H9 (cell line): ENCODE measurements at regions not wholly inside any gene's neighbourhood (a gene's known extent, or its start where the extent isn't known, plus 50 kb on each side); places are given as distances from the start of the nearest gene placed in this dataset.
A peak's percentile ranks its signal among the peaks of the same experiment; 100 is the strongest.

Experiments used
- DNase-seq: peaks from one replicate; pipeline ENCODE4 v3.0.0-alpha.2; 2017
- H2AFZ ChIP-seq: one replicate; pipeline ENCODE4 v1.6.1; 2013; ENCODE audit warnings: mild to moderate bottlenecking, low read length, control low read depth, moderate library complexity
- H2AK5ac ChIP-seq: 2 replicates; pipeline ENCODE4 v1.6.1; 2013; ENCODE audit warnings: low read length, control low read depth, mixed read lengths; ENCODE audit not compliant: insufficient read length
- H2BK120ac ChIP-seq: one replicate; pipeline ENCODE4 v1.6.1; 2013; ENCODE audit warnings: low read depth, mild to moderate bottlenecking, low read length, control low read depth, inconsistent platforms; ENCODE audit not compliant: poor library complexity, severe bottlenecking
- H2BK12ac ChIP-seq: 2 replicates; pipeline ENCODE4 v1.6.1; 2013; ENCODE audit warnings: low read length, control low read depth, mixed read lengths, low read depth; ENCODE audit not compliant: insufficient read length
- H2BK15ac ChIP-seq: 2 replicates; pipeline ENCODE4 v1.6.1; 2013; ENCODE audit warnings: low read depth, low read length, control low read depth
- H2BK20ac ChIP-seq: one replicate; pipeline ENCODE4 v1.6.1; 2013; ENCODE audit warnings: low read depth, mild to moderate bottlenecking, low read length, control low read depth, inconsistent platforms; ENCODE audit not compliant: poor library complexity, severe bottlenecking
- H2BK5ac ChIP-seq: 2 replicates; pipeline ENCODE4 v1.6.1; 2013; ENCODE audit warnings: low read length, control low read depth, mixed read lengths; ENCODE audit not compliant: insufficient read length
- H3K14ac ChIP-seq: 2 replicates; pipeline ENCODE4 v1.6.1; 2013; ENCODE audit warnings: low read length, control low read depth; ENCODE audit not compliant: insufficient read depth
- H3K18ac ChIP-seq: 2 replicates; pipeline ENCODE4 v1.6.1; 2013; ENCODE audit warnings: low read depth, mild to moderate bottlenecking, mixed read lengths, low read length, control low read depth; ENCODE audit not compliant: insufficient read length
- H3K23ac ChIP-seq: 2 replicates; pipeline ENCODE4 v1.6.1; 2013; ENCODE audit warnings: low read length, control low read depth, mixed read lengths, low read depth; ENCODE audit not compliant: insufficient read length
- H3K23me2 ChIP-seq: 2 replicates; pipeline ENCODE4 v1.6.1; 2013; ENCODE audit warnings: low read depth, mild to moderate bottlenecking, mixed read lengths, low read length, control low read depth; ENCODE audit not compliant: insufficient read length, poor library complexity, severe bottlenecking
- H3K27ac ChIP-seq: 2 replicates; pipeline ENCODE4 v1.5.1; 2013; ENCODE audit warnings: low read length, control low read depth, mixed read lengths, low read depth; ENCODE audit not compliant: insufficient read length
- H3K27me3 ChIP-seq: 2 replicates; pipeline ENCODE4 v1.6.1; 2013; ENCODE audit warnings: low read length, control low read depth, inconsistent platforms; ENCODE audit not compliant: insufficient read depth
- H3K4ac ChIP-seq: 2 replicates; pipeline ENCODE4 v1.6.1; 2013; ENCODE audit warnings: low read depth, mild to moderate bottlenecking, control low read depth, inconsistent platforms, low read length, moderate library complexity
- H3K4me1 ChIP-seq: 2 replicates; pipeline ENCODE4 v1.6.1; 2013; ENCODE audit warnings: low read length, control low read depth, inconsistent platforms; ENCODE audit not compliant: insufficient read depth
- H3K4me2 ChIP-seq: 2 replicates; pipeline ENCODE4 v1.6.1; 2013; ENCODE audit warnings: low read length, control low read depth, mixed read lengths; ENCODE audit not compliant: insufficient read length, insufficient read depth
- H3K56ac ChIP-seq: 2 replicates; pipeline ENCODE4 v1.6.1; 2013; ENCODE audit warnings: low read depth, mild to moderate bottlenecking, mixed read lengths, low read length, control low read depth; ENCODE audit not compliant: insufficient read length
- H3K79me1 ChIP-seq: 2 replicates; pipeline ENCODE4 v1.6.1; 2013; ENCODE audit warnings: low read depth, mild to moderate bottlenecking, moderate library complexity, low read length, control low read depth, inconsistent platforms; ENCODE audit not compliant: insufficient read depth, poor library complexity, severe bottlenecking
- H3K79me2 ChIP-seq: 2 replicates; pipeline ENCODE4 v1.6.1; 2013; ENCODE audit warnings: low read length, control low read depth, inconsistent platforms; ENCODE audit not compliant: insufficient read depth
- H3K9ac ChIP-seq: 2 replicates; pipeline ENCODE4 v1.6.1; 2013; ENCODE audit warnings: low read length, control low read depth, mixed read lengths; ENCODE audit not compliant: insufficient read length; ENCODE audit errors: extremely low read depth
- H3K9me3 ChIP-seq: one replicate; pipeline ENCODE4 v1.6.1; 2013; ENCODE audit warnings: low read depth, low read length, inconsistent platforms; ENCODE audit not compliant: control insufficient read depth
- H3T11ph ChIP-seq: one replicate; pipeline ENCODE4 v1.6.1; 2013; ENCODE audit warnings: mild to moderate bottlenecking, low read length, control low read depth, inconsistent platforms
- H4K20me1 ChIP-seq: one replicate; pipeline ENCODE4 v1.6.1; 2013; ENCODE audit not compliant: control insufficient read depth, insufficient read length, insufficient read depth
- H4K5ac ChIP-seq: 2 replicates; pipeline ENCODE4 v1.6.1; 2013; ENCODE audit warnings: low read depth, mild to moderate bottlenecking, mixed read lengths, low read length, control low read depth; ENCODE audit not compliant: insufficient read length
- H4K8ac ChIP-seq: replicated peaks from 2 replicates; pipeline ENCODE4 v1.6.1; 2013; ENCODE audit warnings: low read length, control low read depth, mixed read lengths, low read depth; ENCODE audit not compliant: insufficient read length
- H4K91ac ChIP-seq: 2 replicates; pipeline ENCODE4 v1.6.1; 2013; ENCODE audit warnings: low read depth, mild to moderate bottlenecking, moderate library complexity, mixed read lengths, low read length, control low read depth; ENCODE audit not compliant: insufficient read length
- H3K27ac Mint-ChIP-seq, 3 experiments: 2 replicates in 2 of 3; 3 replicates in 1 of 3; pipeline ENCODE4 v1.8.0; 2020 to 2021; ENCODE audit warnings: mixed read lengths in 3 of 3, mild to moderate bottlenecking in 1 of 3, moderate library complexity in 1 of 3
- H3K27me3 Mint-ChIP-seq: 2 replicates; pipeline ENCODE4 v1.8.0; 2021; ENCODE audit warnings: low read depth, mild to moderate bottlenecking, moderate library complexity, mixed read lengths
- H3K36me3 Mint-ChIP-seq, 3 experiments: 2 replicates in 2 of 3; 3 replicates in 1 of 3; pipeline ENCODE4 v1.8.0; 2020 to 2021; ENCODE audit warnings: low read depth in 3 of 3, mixed read lengths in 3 of 3; ENCODE audit not compliant: insufficient read depth in 1 of 3
- H3K4me1 Mint-ChIP-seq, 2 experiments: 2 replicates each; pipeline ENCODE4 v1.8.0; 2020; ENCODE audit warnings: mixed read lengths in 2 of 2
- H3K4me3 Mint-ChIP-seq, 2 experiments: 2 replicates in 1 of 2; 3 replicates in 1 of 2; pipeline ENCODE4 v1.8.0; 2020 to 2021; ENCODE audit warnings: mild to moderate bottlenecking in 2 of 2, mixed read lengths in 2 of 2, moderate library complexity in 1 of 2
- H3K9me3 Mint-ChIP-seq, 2 experiments: 2 replicates in 1 of 2; 3 replicates in 1 of 2; pipeline ENCODE4 v1.8.0; 2020; ENCODE audit warnings: mild to moderate bottlenecking in 2 of 2, mixed read lengths in 2 of 2, moderate library complexity in 1 of 2
- WGBS: extraction: QIAGEN DNeasy Blood & Tissue Kit; methylation state at CpG from one replicate; pipeline ENCODE4 v1.1.7; 2013; ENCODE audit warnings: missing lambda C conversion rate, low lambda C conversion rate, mixed read lengths; ENCODE audit not compliant: insufficient read length; ENCODE audit errors: extremely low coverage; 5-methylcytosine and 5-hydroxymethylcytosine counted together
- TF ChIP-seq, protein P1 (sequence below): fragments of 200-600 bp; sonication (generic); conservative IDR thresholded peaks from 3 replicates; pipeline ENCODE4 v1.8.0; 2021; ENCODE audit warnings: antibody characterized with exemption, mild to moderate bottlenecking

DNA sequence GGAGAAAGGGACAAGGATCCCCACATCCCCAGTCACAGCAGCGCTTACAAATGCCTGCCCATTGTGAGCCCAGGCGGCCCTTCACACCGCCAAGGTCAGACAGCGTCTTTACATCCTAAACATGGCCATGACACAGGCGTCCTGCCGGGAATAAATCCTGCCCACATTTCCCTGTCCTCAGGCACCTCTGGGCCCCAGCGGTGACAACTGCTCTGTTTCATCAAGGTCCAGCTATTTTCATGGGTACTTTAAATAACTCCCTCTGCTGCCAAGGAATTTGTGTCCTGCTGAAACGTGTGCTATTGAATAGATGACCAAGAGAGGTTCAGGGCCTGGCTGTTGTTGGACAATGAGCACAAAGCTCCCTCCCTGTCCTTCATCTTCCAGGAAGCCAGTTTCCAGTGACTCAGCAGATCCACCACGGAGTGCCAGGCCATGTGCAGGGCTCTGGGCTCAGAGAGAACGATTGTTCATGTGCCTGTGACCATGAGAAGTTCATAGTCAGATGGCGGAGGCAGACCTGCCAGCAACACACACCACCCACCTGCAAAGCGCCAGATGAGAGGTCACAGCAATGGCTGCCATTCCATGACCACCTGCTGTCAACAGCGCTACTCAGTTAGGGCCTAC, 195.8 kb downstream of the MATN1 start:
- Histone ChIP-seq H2AK5ac (no peak overlapping the region), H3T11ph (no peak overlapping the region), H3K79me2 (no peaks in the 10 kb centered on the region), H3K18ac (no peak overlapping the region), H4K20me1 (no peaks in the 10 kb centered on the region), H3K23me2 (no peaks in the 10 kb centered on the region), H4K5ac (no peak overlapping the region), H2BK120ac (no peak overlapping the region), H2AFZ (no peak overlapping the region), H3K56ac (no peak overlapping the region), H2BK5ac (no peak overlapping the region), H3K9me3 (no peaks in the 10 kb centered on the region), H3K9ac (no peak overlapping the region), H3K27ac (no peak overlapping the region), H2BK20ac (no peak overlapping the region), H3K23ac (no peak overlapping the region), H4K8ac (no peak overlapping the region), H3K4me1 (no peaks in the 10 kb centered on the region), H3K79me1 (no peaks in the 10 kb centered on the region), H3K14ac (peak overlapping the region; percentile 37; the same call in 1 of the 2 replicates), H4K91ac (no peak overlapping the region), H2BK15ac (no peak overlapping the region), H3K4ac (no peak overlapping the region), H3K27me3 (no peaks in the 10 kb centered on the region), H2BK12ac (no peak overlapping the region), H3K4me2 (no peak overlapping the region)
- DNase-seq = peak; percentile 24
- WGBS = no CpG with 5 or more reads among the region's 13 CpGs
- Mint-ChIP-seq H3K27me3 (peaks cover 5% of the 10 kb centered on the region), H3K9me3 (no peaks in the 10 kb centered on the region), H3K36me3 (no peaks in the 10 kb centered on the region), H3K27ac (peak overlapping the region; percentile 18 to 79 (median 73); a peak in 5 of 7 replicates), H3K4me3 (no peak overlapping the region; a peak in 1 of 5 replicates), H3K4me1 (peaks cover 7 to 12% of the 10 kb centered on the region in 2 experiments)
- TF ChIP-seq, protein P1, sequence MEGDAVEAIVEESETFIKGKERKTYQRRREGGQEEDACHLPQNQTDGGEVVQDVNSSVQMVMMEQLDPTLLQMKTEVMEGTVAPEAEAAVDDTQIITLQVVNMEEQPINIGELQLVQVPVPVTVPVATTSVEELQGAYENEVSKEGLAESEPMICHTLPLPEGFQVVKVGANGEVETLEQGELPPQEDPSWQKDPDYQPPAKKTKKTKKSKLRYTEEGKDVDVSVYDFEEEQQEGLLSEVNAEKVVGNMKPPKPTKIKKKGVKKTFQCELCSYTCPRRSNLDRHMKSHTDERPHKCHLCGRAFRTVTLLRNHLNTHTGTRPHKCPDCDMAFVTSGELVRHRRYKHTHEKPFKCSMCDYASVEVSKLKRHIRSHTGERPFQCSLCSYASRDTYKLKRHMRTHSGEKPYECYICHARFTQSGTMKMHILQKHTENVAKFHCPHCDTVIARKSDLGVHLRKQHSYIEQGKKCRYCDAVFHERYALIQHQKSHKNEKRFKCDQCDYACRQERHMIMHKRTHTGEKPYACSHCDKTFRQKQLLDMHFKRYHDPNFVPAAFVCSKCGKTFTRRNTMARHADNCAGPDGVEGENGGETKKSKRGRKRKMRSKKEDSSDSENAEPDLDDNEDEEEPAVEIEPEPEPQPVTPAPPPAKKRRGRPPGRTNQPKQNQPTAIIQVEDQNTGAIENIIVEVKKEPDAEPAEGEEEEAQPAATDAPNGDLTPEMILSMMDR = no peak
